Prostate gland (tissue), 2 donors: ENCODE measurements at regions not wholly inside any gene's neighbourhood (a gene's known extent, or its start where the extent isn't known, plus 50 kb on each side); places are given as distances from the start of the nearest gene placed in this dataset.

Source experiments
- CTCF ChIP-seq, 4 experiments: fragments of 200-600 bp in 2 of 4; fragments of 450-650 bp in 2 of 4; sonication (generic) in 2 of 4; IDR thresholded peaks; 1 replicate in 3 of 4; 2 replicates in 1 of 4; pipeline ENCODE4 v1.5.1; 2016 to 2019; ENCODE audit warnings: antibody characterized with exemption in 4 of 4, mild to moderate bottlenecking in 2 of 4, moderate library complexity in 2 of 4
- POLR2AphosphoS5 ChIP-seq: sonication (generic); formaldehyde crosslinking; IDR thresholded peaks from one replicate; pipeline ENCODE4 v1.6.1; 2017; ENCODE audit warnings: antibody characterized with exemption

GRCh38 chr2:8551622-8552074 is 130.2 kb upstream of the ID2 start:
- TF ChIP-seq CTCF (IDR thresholded peaks at IDR 0.05) (no peak), POLR2AphosphoS5 (no peak)
